Kidney tubule cell (primary cell): ENCODE measurements at regions not wholly inside any gene's neighbourhood (a gene's known extent, or its start where the extent isn't known, plus 50 kb on each side); places are given as distances from the start of the nearest gene placed in this dataset.

Experiments
- DNase-seq: peaks from one replicate; pipeline ENCODE4 v3.0.0-alpha.2; 2018; ENCODE audit warnings: low spot score

DNA sequence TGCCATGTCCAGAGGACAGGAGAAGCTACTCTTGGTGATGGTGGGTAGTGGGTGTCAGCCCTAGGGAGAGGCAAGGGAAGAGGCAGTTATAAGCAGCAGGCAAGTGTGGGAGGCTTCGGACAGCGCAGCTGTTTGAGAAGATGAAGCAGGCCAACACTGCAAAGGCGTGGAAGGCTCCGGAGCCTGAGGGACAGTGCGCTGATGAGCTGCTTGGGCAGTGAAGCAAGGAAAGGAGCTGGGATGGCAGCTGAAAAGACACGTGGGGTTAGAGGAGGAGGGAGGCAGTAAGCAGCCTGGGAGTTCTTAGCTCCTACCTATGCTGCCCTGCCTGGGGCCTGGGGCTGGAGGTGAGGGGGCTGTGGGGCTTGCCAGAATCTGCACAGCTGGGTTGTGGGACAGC is 50.1 kb upstream of the CRTAC1 start:
- peak; percentile 39 for DNase-seq
